ENCODE measurements at regions not wholly inside any gene's neighbourhood (a gene's known extent, or its start where the extent isn't known, plus 50 kb on each side); places are given as distances from the start of the nearest gene placed in this dataset.

DNA sequence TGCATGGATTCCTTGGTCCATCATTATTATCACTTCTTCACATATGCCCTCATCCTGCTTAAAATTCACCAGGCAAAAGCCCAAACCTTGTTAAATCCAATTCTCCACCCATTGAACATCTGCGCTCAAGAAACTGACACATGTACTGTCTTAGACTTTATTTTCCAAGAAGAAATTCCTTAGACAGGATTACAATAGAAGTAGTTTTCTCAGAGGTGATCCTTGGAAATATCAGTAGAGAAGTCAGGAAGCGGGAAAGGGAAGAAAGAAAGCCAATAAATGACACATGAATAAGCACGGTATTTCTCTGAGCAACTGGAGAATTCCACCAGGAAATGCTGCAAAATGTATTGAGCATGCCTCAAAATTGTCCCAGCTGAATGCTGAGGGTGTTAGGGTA is 90.2 kb downstream of the FOXD1 start:
- Mint-ChIP-seq H3K27me3 (ENCODE audit: low read depth) (peaks cover 42% of the 10 kb centered on the region), H3K36me3 (ENCODE audit: low read depth) (no peaks in the 10 kb centered on the region), H3K9me3 (peaks cover 2% of the 10 kb centered on the region), H3K4me1 (no peaks in the 10 kb centered on the region), H3K4me3 (no peak overlapping the region), H3K27ac (ENCODE audit: unreplicated experiment) (no peak overlapping the region)
- TF ChIP-seq, protein P1, sequence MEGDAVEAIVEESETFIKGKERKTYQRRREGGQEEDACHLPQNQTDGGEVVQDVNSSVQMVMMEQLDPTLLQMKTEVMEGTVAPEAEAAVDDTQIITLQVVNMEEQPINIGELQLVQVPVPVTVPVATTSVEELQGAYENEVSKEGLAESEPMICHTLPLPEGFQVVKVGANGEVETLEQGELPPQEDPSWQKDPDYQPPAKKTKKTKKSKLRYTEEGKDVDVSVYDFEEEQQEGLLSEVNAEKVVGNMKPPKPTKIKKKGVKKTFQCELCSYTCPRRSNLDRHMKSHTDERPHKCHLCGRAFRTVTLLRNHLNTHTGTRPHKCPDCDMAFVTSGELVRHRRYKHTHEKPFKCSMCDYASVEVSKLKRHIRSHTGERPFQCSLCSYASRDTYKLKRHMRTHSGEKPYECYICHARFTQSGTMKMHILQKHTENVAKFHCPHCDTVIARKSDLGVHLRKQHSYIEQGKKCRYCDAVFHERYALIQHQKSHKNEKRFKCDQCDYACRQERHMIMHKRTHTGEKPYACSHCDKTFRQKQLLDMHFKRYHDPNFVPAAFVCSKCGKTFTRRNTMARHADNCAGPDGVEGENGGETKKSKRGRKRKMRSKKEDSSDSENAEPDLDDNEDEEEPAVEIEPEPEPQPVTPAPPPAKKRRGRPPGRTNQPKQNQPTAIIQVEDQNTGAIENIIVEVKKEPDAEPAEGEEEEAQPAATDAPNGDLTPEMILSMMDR (conservative IDR thresholded peaks at IDR 0.05) = no peak
- DNase-seq (ENCODE audit: low read depth, low spot score) = no peak

DNA sequence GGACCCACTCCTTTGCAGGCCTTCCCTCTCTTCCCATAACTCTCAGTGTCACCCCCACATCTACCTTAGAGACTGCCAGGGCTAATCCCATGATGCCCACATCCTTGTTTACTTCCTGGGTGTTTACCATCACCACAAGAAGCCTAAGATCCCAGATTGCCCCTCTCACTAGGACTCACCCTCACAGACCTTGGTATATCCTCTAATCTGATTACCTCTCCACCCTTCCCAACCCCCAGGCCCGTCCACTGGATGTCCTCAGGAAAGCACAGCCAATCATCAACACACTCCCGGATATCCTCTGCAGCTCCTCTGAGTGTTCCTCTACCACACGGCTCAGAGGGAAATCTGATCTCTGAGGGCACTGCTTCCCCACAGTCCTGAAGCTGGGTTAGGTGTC is 91.0 kb downstream of the FOXD1 start:
- no peak overlapping the region for H3K27ac Mint-ChIP-seq (ENCODE audit: unreplicated experiment)
- H3K4me1 Mint-ChIP-seq = no peaks in the 10 kb centered on the region
- H3K36me3 Mint-ChIP-seq (ENCODE audit: low read depth) = no peaks in the 10 kb centered on the region
- H3K9me3 Mint-ChIP-seq = peaks cover 2% of the 10 kb centered on the region
- TF ChIP-seq, protein P1 (conservative IDR thresholded peaks at IDR 0.05) = no peak
- no peak overlapping the region for H3K4me3 Mint-ChIP-seq
- DNase-seq (ENCODE audit: low read depth, low spot score) = no peak
- peaks cover 44% of the 10 kb centered on the region for H3K27me3 Mint-ChIP-seq (ENCODE audit: low read depth)

DNA sequence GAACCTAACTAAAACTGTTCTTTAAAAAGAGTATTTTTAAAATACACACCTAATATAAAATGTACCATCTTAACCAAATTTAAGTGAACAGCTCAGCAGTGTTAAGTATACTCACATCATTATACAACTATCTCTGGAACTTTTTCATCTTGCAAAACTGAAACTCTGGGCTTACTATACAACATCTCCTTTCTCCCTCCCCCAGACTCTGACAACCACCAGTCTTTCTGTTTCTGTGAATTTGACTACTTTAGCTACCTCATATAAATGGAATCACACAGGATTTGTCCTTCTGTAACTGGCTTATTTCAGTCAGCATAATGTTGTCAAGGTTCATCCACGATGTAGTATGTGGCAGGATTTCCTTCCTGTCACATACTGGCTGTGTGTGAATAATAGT is 93.5 kb downstream of the FOXD1 start:
- no peak overlapping the region for H3K4me3 Mint-ChIP-seq
- peaks cover 48% of the 10 kb centered on the region for H3K27me3 Mint-ChIP-seq (ENCODE audit: low read depth)
- H3K36me3 Mint-ChIP-seq (ENCODE audit: low read depth) = no peaks in the 10 kb centered on the region
- H3K4me1 Mint-ChIP-seq = no peaks in the 10 kb centered on the region
- DNase-seq (ENCODE audit: low read depth, low spot score) = no peak
- H3K9me3 Mint-ChIP-seq = peaks cover 14% of the 10 kb centered on the region
- H3K27ac Mint-ChIP-seq (ENCODE audit: unreplicated experiment) = no peak overlapping the region
- TF ChIP-seq, protein P1 (conservative IDR thresholded peaks at IDR 0.05) = no peak

DNA sequence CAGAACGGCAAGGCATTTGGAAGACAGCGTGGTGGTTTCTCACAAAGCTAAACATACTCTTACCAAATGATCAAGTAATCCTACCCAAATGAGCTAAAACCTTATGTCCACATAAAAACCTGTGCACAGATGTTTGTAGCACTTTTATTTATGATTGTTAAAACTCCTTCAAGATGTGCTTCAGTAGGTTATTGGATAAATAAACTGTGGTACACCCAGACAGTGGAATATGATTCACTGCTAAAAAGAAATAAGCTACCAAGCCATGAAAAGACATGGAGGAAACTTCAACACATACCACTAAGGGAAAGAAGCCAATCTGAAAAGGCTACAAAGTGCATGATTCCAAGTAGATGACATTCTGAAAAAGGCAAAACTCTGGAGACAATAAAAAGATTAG is 94.2 kb downstream of the FOXD1 start:
- peaks cover 18% of the 10 kb centered on the region for H3K9me3 Mint-ChIP-seq
- H3K27ac Mint-ChIP-seq (ENCODE audit: unreplicated experiment) = no peak overlapping the region
- DNase-seq (ENCODE audit: low read depth, low spot score) = no peak
- no peak overlapping the region for H3K4me3 Mint-ChIP-seq
- no peaks in the 10 kb centered on the region for H3K4me1 Mint-ChIP-seq
- no peaks in the 10 kb centered on the region for H3K36me3 Mint-ChIP-seq (ENCODE audit: low read depth)
- peaks cover 51% of the 10 kb centered on the region for H3K27me3 Mint-ChIP-seq (ENCODE audit: low read depth)
- TF ChIP-seq, protein P1 (conservative IDR thresholded peaks at IDR 0.05) = no peak

DNA sequence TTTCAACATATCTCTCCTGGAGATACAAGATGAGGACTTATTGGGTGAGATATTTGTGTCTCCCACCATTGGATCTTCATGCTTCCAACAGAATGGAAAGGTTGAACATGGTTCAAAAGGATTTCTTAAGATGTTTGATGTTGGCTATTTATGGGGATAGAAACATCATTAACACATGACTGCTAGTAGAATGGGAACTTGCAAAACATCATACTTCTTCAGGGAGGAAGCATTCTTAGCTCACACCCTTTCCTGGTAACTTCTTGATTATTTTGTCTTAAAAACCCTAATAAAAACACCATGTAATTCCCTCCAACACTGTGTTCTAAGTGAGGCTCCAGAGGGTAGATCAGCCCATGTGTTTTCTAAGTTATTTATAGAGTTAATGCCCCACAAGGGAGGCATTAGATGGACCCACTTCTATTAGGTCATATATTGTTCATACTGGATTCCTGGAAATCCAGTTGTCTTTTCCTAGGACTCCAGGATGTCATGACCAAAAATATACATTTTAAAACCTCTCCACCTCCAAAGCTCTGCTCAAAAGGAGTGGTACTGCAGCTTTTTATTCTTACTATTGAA is 95.8 kb downstream of the FOXD1 start:
- no peak overlapping the region for H3K4me3 Mint-ChIP-seq
- no peak for DNase-seq (ENCODE audit: low read depth, low spot score)
- TF ChIP-seq, protein P1 (conservative IDR thresholded peaks at IDR 0.05) = no peak
- H3K4me1 Mint-ChIP-seq = no peaks in the 10 kb centered on the region
- no peaks in the 10 kb centered on the region for H3K36me3 Mint-ChIP-seq (ENCODE audit: low read depth)
- H3K27me3 Mint-ChIP-seq (ENCODE audit: low read depth) = peaks cover 57% of the 10 kb centered on the region
- H3K27ac Mint-ChIP-seq (ENCODE audit: unreplicated experiment) = no peak overlapping the region
- peaks cover 25% of the 10 kb centered on the region for H3K9me3 Mint-ChIP-seq

Data from neural crest cell (in vitro differentiated cells).